Hepatocyte (in vitro differentiated cells): ENCODE measurements at regions not wholly inside any gene's neighbourhood (a gene's known extent, or its start where the extent isn't known, plus 50 kb on each side); places are given as distances from the start of the nearest gene placed in this dataset.

Source experiments
- DNase-seq: peaks from one replicate; pipeline ENCODE4 v3.0.0-alpha.2; 2016; ENCODE audit warnings: low spot score
- H2AFZ ChIP-seq: fragments of 200-600 bp; sonication (generic); 2 replicates; pipeline ENCODE4 v1.6.0; 2016; ENCODE audit warnings: antibody characterized with exemption, mild to moderate bottlenecking
- H3K27ac ChIP-seq: fragments of 200-600 bp; sonication (generic); 2 replicates; pipeline ENCODE4 v1.5.1; 2016; ENCODE audit warnings: mild to moderate bottlenecking
- H3K27me3 ChIP-seq: fragments of 200-600 bp; sonication (generic); 2 replicates; pipeline ENCODE4 v1.6.1; 2016
- H3K36me3 ChIP-seq: fragments of 200-600 bp; sonication (generic); replicated peaks from 2 replicates; pipeline ENCODE4 v1.5.1; 2016; ENCODE audit warnings: low read depth; ENCODE audit not compliant: insufficient read depth
- H3K4me1 ChIP-seq: fragments of 200-600 bp; sonication (generic); 2 replicates; pipeline ENCODE4 v1.5.1; 2016; ENCODE audit warnings: mild to moderate bottlenecking, moderate library complexity; ENCODE audit not compliant: insufficient read depth
- H3K4me2 ChIP-seq: fragments of 200-600 bp; sonication (generic); 2 replicates; pipeline ENCODE4 v1.6.0; 2016
- H3K4me3 ChIP-seq: fragments of 200-600 bp; sonication (generic); 2 replicates; pipeline ENCODE4 v1.5.1; 2016; ENCODE audit warnings: mild to moderate bottlenecking
- H3K79me2 ChIP-seq: fragments of 200-600 bp; sonication (generic); 2 replicates; pipeline ENCODE4 v1.6.0; 2017; ENCODE audit warnings: mild to moderate bottlenecking
- H3K9me2 ChIP-seq: fragments of 200-600 bp; sonication (generic); replicated peaks from 2 replicates; pipeline ENCODE4 v1.6.0; 2017; ENCODE audit warnings: mild to moderate bottlenecking; ENCODE audit not compliant: insufficient read depth
- H3K9me3 ChIP-seq: fragments of 200-600 bp; sonication (generic); 2 replicates; pipeline ENCODE4 v1.5.1; 2016; ENCODE audit warnings: low read depth, mild to moderate bottlenecking
- H4K20me1 ChIP-seq: fragments of 200-600 bp; sonication (generic); 2 replicates; pipeline ENCODE4 v1.6.0; 2016; ENCODE audit warnings: mild to moderate bottlenecking; ENCODE audit not compliant: insufficient read depth, poor library complexity, severe bottlenecking
- EZH2 ChIP-seq: fragments of 200-600 bp; sonication (generic); IDR thresholded peaks from 2 replicates; pipeline ENCODE4 v1.6.1; 2016; ENCODE audit warnings: antibody characterized with exemption, mild to moderate bottlenecking, borderline replicate concordance
- EZH2phosphoT487 ChIP-seq: fragments of 200-600 bp; sonication (generic); IDR thresholded peaks from one replicate; pipeline ENCODE4 v1.6.1; 2018; ENCODE audit warnings: antibody characterized with exemption, mild to moderate bottlenecking, low read depth, moderate library complexity; ENCODE audit not compliant: unreplicated experiment, severe bottlenecking
- WGBS: methylation state at CpG from one replicate; pipeline ENCODE4 v1.1.6; 2016; ENCODE audit warnings: low lambda C conversion rate; ENCODE audit errors: missing lambda C conversion rate; 5-methylcytosine and 5-hydroxymethylcytosine counted together
- TF ChIP-seq, protein P1 (sequence below): fragments of 200-600 bp; sonication (generic); IDR thresholded peaks from 2 replicates; pipeline ENCODE4 v1.5.1; 2016; ENCODE audit warnings: antibody characterized with exemption, mild to moderate bottlenecking; ENCODE audit not compliant: poor library complexity

DNA sequence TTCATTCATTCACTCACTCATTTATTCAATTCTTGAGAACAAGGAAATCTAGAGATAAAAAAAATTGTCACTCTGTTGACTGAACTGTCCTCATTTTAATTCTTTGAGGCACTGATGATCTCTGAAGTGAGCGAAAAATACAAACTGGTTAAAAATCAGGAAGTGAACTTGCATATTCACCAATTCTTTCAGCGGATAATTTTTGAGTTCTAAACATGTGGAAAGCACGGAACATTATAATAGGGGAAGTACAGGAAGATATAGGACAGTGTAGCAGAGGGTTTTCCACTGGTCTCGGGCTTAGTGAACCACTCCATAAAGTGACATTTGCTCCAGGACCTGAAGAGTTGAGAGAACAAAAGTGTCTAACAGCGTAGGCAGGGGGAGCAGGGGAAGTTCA lies 169.5 kb downstream of the TLR4 start:
- Histone ChIP-seq H3K4me1 (no peaks in the 10 kb centered on the region), H3K4me2 (no peak overlapping the region), H3K27ac (no peak overlapping the region), H3K79me2 (no peaks in the 10 kb centered on the region), H3K36me3 (no peaks in the 10 kb centered on the region), H3K4me3 (no peak overlapping the region), H3K9me3 (no peaks in the 10 kb centered on the region), H3K27me3 (no peaks in the 10 kb centered on the region), H3K9me2 (peaks cover 3% of the 10 kb centered on the region), H4K20me1 (no peaks in the 10 kb centered on the region), H2AFZ (no peak overlapping the region)
- no peak for DNase-seq
- 80% methylated on average over 5 of the region's 5 CpGs for WGBS
- TF ChIP-seq EZH2phosphoT487 (no peak), EZH2 (no peak)
- TF ChIP-seq, protein P1, sequence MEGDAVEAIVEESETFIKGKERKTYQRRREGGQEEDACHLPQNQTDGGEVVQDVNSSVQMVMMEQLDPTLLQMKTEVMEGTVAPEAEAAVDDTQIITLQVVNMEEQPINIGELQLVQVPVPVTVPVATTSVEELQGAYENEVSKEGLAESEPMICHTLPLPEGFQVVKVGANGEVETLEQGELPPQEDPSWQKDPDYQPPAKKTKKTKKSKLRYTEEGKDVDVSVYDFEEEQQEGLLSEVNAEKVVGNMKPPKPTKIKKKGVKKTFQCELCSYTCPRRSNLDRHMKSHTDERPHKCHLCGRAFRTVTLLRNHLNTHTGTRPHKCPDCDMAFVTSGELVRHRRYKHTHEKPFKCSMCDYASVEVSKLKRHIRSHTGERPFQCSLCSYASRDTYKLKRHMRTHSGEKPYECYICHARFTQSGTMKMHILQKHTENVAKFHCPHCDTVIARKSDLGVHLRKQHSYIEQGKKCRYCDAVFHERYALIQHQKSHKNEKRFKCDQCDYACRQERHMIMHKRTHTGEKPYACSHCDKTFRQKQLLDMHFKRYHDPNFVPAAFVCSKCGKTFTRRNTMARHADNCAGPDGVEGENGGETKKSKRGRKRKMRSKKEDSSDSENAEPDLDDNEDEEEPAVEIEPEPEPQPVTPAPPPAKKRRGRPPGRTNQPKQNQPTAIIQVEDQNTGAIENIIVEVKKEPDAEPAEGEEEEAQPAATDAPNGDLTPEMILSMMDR = no peak

DNA sequence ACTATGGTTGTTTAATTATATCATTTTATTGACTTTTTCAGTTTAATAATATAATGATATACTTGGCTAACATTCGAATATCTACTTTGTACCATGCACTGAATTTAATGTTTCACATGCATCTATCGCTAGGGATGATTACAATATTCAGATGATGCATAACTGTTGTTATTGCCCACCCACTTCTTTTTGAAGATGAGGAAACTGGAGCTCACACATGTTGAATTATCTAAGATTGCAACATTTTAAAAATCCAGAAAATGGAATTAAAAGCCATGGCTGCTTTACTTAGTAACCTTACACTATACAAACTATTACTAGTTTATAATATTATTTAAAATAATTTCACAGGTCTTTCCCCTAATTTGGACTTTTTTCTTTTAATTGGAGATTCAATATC lies 171.7 kb downstream of the TLR4 start:
- no peaks in the 10 kb centered on the region for H4K20me1 ChIP-seq
- H3K9me2 ChIP-seq = peaks cover 3% of the 10 kb centered on the region
- H3K4me3 ChIP-seq = no peak overlapping the region
- 87% methylated on average over 2 of the region's 2 CpGs for WGBS
- no peaks in the 10 kb centered on the region for H3K27me3 ChIP-seq
- no peak for DNase-seq
- H3K4me1 ChIP-seq = no peaks in the 10 kb centered on the region
- no peaks in the 10 kb centered on the region for H3K36me3 ChIP-seq
- H3K4me2 ChIP-seq = no peak overlapping the region
- TF ChIP-seq EZH2 = no peak
- no peak for TF ChIP-seq EZH2phosphoT487
- TF ChIP-seq, protein P1 = no peak
- no peak overlapping the region for H2AFZ ChIP-seq
- H3K79me2 ChIP-seq = no peaks in the 10 kb centered on the region
- no peak overlapping the region for H3K27ac ChIP-seq
- no peaks in the 10 kb centered on the region for H3K9me3 ChIP-seq

DNA sequence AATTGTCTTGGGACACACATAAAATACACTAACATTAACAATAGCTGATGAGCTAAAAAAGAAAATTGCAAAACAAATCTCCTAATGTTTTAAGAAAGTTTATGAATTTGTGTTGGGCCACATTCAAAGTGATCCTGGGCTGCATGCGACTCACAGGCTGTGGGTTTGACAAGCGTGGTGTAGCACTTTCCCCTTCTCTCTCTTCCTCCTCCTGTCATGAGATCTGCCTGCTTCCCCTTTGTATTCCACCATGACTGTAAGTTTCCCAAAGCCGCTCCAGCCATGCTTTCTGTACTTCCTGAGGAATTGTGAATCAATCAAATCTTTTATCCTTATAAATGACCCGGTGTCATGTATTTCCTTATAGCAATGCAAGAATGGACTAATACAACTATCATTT lies 178.0 kb downstream of the TLR4 start:
- no peak for TF ChIP-seq EZH2
- no peak for TF ChIP-seq EZH2phosphoT487
- TF ChIP-seq, protein P1 = no peak
- H3K9me3 ChIP-seq = no peaks in the 10 kb centered on the region
- no peak overlapping the region for H3K4me3 ChIP-seq
- H3K36me3 ChIP-seq = no peaks in the 10 kb centered on the region
- H3K4me1 ChIP-seq = no peaks in the 10 kb centered on the region
- H3K4me2 ChIP-seq = no peak overlapping the region
- 92% methylated on average over 4 of the region's 4 CpGs for WGBS
- DNase-seq = no peak
- H3K27ac ChIP-seq = no peak overlapping the region
- no peaks in the 10 kb centered on the region for H3K9me2 ChIP-seq
- no peaks in the 10 kb centered on the region for H3K27me3 ChIP-seq
- H3K79me2 ChIP-seq = no peaks in the 10 kb centered on the region
- H2AFZ ChIP-seq = no peak overlapping the region
- no peaks in the 10 kb centered on the region for H4K20me1 ChIP-seq

DNA sequence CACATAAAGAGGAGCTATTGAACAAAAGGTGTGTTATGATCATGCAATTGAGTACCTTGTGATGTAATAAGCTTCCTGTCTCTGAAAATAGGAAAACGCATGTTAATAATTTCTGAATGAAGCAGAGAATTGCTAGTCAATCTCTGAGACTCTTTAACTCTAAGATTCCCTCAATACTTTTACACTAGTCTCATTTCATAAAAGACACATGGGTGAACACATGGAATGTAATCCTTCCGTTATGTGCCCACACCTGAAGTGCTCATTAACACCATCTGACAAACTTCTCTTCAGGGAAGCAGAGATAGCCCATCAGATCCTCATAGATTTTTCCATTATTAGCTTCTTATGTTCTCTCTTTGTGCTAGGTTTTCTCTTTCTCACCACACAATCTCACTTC lies 182.4 kb downstream of the TLR4 start:
- H3K9me3 ChIP-seq = no peaks in the 10 kb centered on the region
- TF ChIP-seq, protein P1 = no peak
- TF ChIP-seq EZH2 (no peak), EZH2phosphoT487 (no peak)

More for the DNA sequence above, 182.4 kb downstream of the TLR4 start:
- Histone ChIP-seq H3K4me2 (no peak overlapping the region), H3K4me3 (no peak overlapping the region), H3K79me2 (no peaks in the 10 kb centered on the region), H3K27ac (no peak overlapping the region), H2AFZ (no peak overlapping the region), H4K20me1 (no peaks in the 10 kb centered on the region), H3K27me3 (no peaks in the 10 kb centered on the region), H3K4me1 (no peaks in the 10 kb centered on the region), H3K36me3 (no peaks in the 10 kb centered on the region), H3K9me2 (no peaks in the 10 kb centered on the region)
- DNase-seq = no peak
- 84% methylated on average over 2 of the region's 2 CpGs for WGBS
